ENCODE measurements at regions not wholly inside any gene's neighbourhood (a gene's known extent, or its start where the extent isn't known, plus 50 kb on each side); places are given as distances from the start of the nearest gene placed in this dataset.

DNA sequence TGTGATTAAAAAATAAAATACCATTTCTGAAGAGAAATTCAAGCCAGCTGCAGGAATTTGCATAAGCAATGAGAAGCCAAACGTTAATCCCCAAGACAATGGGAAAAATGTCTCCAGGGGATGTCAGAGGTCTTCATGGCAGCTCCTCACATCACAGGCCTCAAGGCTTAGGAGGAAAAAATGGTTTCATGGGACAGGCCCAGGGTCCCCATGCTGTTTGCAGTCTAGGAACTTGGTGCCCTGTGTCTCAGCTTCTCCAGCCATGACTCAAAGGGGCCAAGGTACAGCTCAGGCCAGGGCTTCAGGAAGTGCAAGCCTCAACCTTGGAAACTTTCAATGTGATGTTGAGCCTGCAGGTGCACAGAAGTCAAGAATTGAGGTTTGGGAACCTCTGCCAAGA is 1428.4 kb upstream of the CDH2 start:
- DNase-seq (ENCODE audit: low read depth): no peak
- TF ChIP-seq, protein P1, sequence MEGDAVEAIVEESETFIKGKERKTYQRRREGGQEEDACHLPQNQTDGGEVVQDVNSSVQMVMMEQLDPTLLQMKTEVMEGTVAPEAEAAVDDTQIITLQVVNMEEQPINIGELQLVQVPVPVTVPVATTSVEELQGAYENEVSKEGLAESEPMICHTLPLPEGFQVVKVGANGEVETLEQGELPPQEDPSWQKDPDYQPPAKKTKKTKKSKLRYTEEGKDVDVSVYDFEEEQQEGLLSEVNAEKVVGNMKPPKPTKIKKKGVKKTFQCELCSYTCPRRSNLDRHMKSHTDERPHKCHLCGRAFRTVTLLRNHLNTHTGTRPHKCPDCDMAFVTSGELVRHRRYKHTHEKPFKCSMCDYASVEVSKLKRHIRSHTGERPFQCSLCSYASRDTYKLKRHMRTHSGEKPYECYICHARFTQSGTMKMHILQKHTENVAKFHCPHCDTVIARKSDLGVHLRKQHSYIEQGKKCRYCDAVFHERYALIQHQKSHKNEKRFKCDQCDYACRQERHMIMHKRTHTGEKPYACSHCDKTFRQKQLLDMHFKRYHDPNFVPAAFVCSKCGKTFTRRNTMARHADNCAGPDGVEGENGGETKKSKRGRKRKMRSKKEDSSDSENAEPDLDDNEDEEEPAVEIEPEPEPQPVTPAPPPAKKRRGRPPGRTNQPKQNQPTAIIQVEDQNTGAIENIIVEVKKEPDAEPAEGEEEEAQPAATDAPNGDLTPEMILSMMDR (IDR thresholded peaks at IDR 0.05; ENCODE audit: insufficient read depth, low read length): no peak

DNA sequence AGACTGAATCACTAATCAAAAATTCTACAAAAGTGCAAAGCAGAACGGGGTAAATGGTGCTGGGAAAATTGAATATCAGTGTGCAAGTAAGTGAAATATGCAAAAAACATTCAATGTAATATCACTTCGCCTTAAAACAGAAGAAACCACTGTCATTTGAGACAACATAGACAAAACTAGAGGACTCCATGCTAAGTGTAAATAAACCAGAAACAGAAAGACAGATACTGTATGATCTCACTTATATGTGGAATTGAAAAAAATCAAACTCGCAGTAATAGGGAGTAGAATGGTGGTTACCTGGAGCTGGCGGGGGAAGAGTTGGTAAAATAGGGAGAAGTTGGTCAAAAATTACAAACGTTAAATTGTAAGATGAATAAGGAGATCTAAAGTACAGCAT is 1420.0 kb upstream of the CDH2 start:
- H3K4me3 ChIP-seq (ENCODE audit: low read depth, low read length): no peak overlapping the region
- TF ChIP-seq, protein P1 (IDR thresholded peaks at IDR 0.05; ENCODE audit: insufficient read depth, low read length): no peak
- no peak for DNase-seq (ENCODE audit: low read depth)

More for the DNA sequence above, 1428.4 kb upstream of the CDH2 start:
- H3K4me3 ChIP-seq (ENCODE audit: low read depth, low read length): no peak overlapping the region

DNA sequence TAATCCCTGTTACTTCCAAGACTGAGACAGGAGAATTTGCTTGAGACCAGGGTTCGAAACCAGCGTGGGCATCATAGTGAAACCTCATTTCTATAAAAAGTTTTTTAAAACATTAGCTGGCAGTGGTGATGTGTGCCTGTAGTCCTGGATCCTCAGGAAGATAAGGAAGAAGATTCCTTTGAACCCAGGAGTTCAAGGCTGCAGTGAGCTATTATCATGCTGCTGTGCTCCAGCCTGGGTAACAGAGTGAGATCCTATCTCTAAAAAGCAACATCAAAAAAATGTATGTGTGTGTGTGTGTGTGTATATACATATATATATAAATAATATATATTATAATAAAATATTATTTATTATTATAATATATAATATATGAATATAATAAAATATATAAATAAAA is 1417.6 kb upstream of the CDH2 start:
- TF ChIP-seq, protein P1 (IDR thresholded peaks at IDR 0.05; ENCODE audit: insufficient read depth, low read length): no peak
- no peak overlapping the region for H3K4me3 ChIP-seq (ENCODE audit: low read depth, low read length)
- no peak for DNase-seq (ENCODE audit: low read depth)

DNA sequence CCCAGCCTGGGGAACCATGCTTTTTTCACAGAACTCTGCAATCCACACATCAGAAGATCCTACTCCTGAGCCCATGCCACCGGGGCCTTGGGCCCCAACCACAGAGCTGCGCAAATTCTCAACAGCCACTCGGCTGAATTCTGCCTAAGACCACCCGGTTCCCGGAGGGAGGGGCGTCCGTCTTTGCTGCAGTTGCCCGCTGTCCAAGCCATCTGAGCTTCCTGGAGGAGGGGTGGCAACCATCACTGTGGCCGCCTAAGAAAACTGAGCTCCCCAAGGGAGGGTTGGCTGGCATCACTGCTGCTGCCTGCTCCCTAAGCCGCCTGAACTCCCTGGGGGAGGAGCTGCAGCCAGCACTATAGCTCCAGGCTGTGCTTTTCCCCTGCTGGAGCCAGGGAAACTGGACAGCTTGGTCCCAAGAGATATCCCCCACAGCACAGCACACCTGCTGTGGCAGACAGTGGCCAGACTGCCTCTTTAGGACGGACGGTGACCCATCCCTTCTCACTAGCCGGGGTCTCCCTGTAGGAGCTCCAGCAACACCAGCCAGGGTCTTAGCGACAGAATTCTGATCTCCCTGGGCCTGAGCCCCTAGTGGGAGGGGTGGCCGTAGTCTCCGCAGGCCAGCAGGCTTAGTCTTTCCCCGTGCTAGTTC is 1411.6 kb upstream of the CDH2 start:
- DNase-seq (ENCODE audit: low read depth): no peak
- TF ChIP-seq, protein P1 (IDR thresholded peaks at IDR 0.05; ENCODE audit: insufficient read depth, low read length): no peak
- H3K4me3 ChIP-seq (ENCODE audit: low read depth, low read length): no peak overlapping the region

DNA sequence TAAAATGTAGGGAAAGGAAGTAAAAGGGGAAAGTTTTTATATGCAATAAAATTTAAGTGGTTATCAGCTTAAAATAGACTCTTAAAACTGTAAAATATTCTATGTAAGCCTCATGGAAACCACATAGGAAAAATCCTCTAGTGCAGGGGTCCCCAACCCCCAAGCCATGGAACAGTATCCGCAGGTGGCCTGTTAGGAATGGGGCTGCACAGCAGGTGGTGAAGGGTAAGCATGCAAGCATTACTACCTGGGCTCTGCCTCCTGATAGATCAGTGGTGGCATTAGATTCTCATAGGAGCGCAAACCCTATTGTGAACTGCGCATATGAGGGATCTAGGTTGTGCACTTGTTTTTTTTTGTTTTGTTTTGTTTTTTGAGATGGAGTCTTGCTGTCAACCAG is 1409.3 kb upstream of the CDH2 start:
- TF ChIP-seq, protein P1 (IDR thresholded peaks at IDR 0.05; ENCODE audit: insufficient read depth, low read length): no peak
- no peak overlapping the region for H3K4me3 ChIP-seq (ENCODE audit: low read depth, low read length)
- DNase-seq (ENCODE audit: low read depth): no peak

DNA sequence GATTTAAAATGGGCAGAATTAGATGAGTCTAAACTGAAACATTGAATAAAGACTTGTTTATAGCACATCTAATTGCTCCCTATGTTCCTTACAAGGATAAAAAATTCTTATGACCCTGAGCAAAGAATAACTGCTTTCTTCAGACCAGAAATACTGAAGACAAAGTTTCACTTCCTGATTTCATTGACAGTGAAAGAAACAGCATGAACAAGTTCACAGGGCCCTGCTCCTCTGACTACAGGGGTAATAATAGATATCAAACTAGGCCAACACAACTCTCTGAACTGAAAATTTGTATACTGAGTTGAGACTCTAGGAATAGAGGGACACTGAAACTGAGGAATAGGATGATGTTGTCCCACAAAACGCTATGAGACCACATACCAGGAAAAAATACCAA is 1383.3 kb upstream of the CDH2 start:
- TF ChIP-seq, protein P1 (IDR thresholded peaks at IDR 0.05; ENCODE audit: insufficient read depth, low read length): no peak
- no peak for DNase-seq (ENCODE audit: low read depth)
- no peak overlapping the region for H3K4me3 ChIP-seq (ENCODE audit: low read depth, low read length)

DNA sequence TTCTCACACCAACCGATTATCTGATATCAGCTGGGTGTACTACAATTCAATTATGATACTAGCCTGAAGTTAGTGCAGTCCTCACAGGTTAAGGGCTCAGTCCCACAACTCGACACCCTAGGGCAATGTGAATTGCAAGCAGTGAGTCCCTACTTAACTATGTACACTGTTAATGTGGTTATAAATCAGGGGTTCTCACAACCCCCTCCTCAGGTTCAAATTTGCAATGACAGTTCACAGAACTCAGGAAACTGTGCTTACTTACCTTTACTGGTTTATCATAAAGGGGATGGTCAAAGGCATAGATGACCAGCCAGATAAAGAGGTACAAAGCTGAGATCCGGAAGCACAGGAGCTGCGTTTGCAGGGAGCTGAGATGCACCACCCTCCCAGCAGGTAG is 1379.1 kb upstream of the CDH2 start:
- H3K4me3 ChIP-seq (ENCODE audit: low read depth, low read length): no peak overlapping the region
- TF ChIP-seq, protein P1 (IDR thresholded peaks at IDR 0.05; ENCODE audit: insufficient read depth, low read length): no peak

More for the DNA sequence above, 1379.1 kb upstream of the CDH2 start:
- DNase-seq (ENCODE audit: low read depth): no peak
